ENCODE measurements at regions not wholly inside any gene's neighbourhood (a gene's known extent, or its start where the extent isn't known, plus 50 kb on each side); places are given as distances from the start of the nearest gene placed in this dataset.

- TF ChIP-seq CTCF (IDR thresholded peaks at IDR 0.05; ENCODE audit: low read depth, low read length) = no peak
- in situ Hi-C loops (cut with HindIII; ENCODE audit: low sequenced_read_pairs) = no loop called here
- DNase-seq (ENCODE audit: low read depth, low spot score) = no peak
- H3K4me3 ChIP-seq (ENCODE audit: low read depth, low read length) = no peak overlapping the region
Measured at GRCh38 chr16:54724346-54724925, 206.2 kb upstream of the IRX5 start.

GRCh38 chr16:54722210-54722676 lies 208.4 kb upstream of the IRX5 start:
- TF ChIP-seq CTCF (IDR thresholded peaks at IDR 0.05; ENCODE audit: low read depth, low read length) = no peak
- no peak for DNase-seq (ENCODE audit: low read depth, low spot score)
- no peak overlapping the region for H3K4me3 ChIP-seq (ENCODE audit: low read depth, low read length)
- in situ Hi-C loops (cut with HindIII; ENCODE audit: low sequenced_read_pairs) = no loop called here

GRCh38 chr16:54720259-54720658 lies 210.4 kb upstream of the IRX5 start:
- no peak for TF ChIP-seq CTCF (IDR thresholded peaks at IDR 0.05; ENCODE audit: low read depth, low read length)
- no peak for DNase-seq (ENCODE audit: low read depth, low spot score)
- in situ Hi-C loops (cut with HindIII; ENCODE audit: low sequenced_read_pairs) = no loop called here
- H3K4me3 ChIP-seq (ENCODE audit: low read depth, low read length) = no peak overlapping the region

DNA sequence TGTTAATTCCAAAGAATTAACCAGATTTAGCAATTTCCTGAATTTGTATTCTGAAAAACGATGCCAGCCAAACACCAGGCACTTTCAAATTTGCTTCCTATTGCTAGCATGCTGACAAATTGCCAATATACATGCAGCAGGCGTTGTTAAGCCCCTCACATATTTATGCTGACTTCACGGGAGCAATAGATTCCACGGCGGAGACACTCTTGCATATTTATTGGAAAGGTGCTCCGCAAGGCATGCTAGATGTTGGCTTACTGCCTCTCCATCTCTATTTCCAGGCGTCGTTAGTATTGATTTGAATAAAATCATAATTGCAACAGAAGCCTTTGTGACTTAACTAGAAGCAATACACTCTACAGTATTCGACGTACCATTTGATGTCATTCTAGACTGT lies 211.0 kb upstream of the IRX5 start:
- in situ Hi-C loops (cut with HindIII; ENCODE audit: low sequenced_read_pairs) = no loop called here
- no peak for TF ChIP-seq CTCF (IDR thresholded peaks at IDR 0.05; ENCODE audit: low read depth, low read length)
- H3K4me3 ChIP-seq (ENCODE audit: low read depth, low read length) = no peak overlapping the region
- DNase-seq (ENCODE audit: low read depth, low spot score) = no peak

DNA sequence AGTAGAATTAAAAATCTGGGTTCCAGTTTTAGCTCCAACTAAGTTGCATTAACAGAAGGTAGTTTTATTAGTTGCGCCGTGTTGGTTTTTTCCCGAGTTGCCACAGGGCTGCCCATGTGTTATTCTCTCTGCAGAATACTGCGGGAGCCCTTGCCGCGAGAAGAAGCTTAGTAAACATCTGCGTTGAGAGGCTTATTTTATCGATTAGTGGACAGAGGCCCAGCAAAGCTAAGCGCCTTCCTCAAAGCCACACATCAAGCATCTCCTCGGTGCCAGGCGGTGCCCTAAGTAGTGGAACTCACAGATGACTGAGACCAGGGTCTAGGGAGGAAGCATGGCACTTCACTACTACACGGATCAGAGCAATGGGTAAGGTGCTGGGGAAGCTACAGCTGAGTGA lies 212.3 kb upstream of the IRX5 start:
- H3K4me3 ChIP-seq (ENCODE audit: low read depth, low read length) = no peak overlapping the region
- TF ChIP-seq CTCF (IDR thresholded peaks at IDR 0.05; ENCODE audit: low read depth, low read length) = no peak
- DNase-seq (ENCODE audit: low read depth, low spot score) = no peak
- in situ Hi-C loops (cut with HindIII; ENCODE audit: low sequenced_read_pairs) = no loop called here

GRCh38 chr16:54715011-54715410 lies 215.7 kb upstream of the IRX5 start:
- no peak for DNase-seq (ENCODE audit: low read depth, low spot score)
- no peak overlapping the region for H3K4me3 ChIP-seq (ENCODE audit: low read depth, low read length)
- no peak for TF ChIP-seq CTCF (IDR thresholded peaks at IDR 0.05; ENCODE audit: low read depth, low read length)
- in situ Hi-C loops (cut with HindIII; ENCODE audit: low sequenced_read_pairs) = no loop called here

GRCh38 chr16:54712866-54713265 lies 217.8 kb upstream of the IRX5 start:
- no peak for TF ChIP-seq CTCF (IDR thresholded peaks at IDR 0.05; ENCODE audit: low read depth, low read length)
- no peak overlapping the region for H3K4me3 ChIP-seq (ENCODE audit: low read depth, low read length)
- DNase-seq (ENCODE audit: low read depth, low spot score) = no peak
- in situ Hi-C loops (cut with HindIII; ENCODE audit: low sequenced_read_pairs) = no loop called here

Measured in astrocyte of the spinal cord (primary cell).